ENCODE measurements at regions not wholly inside any gene's neighbourhood (a gene's known extent, or its start where the extent isn't known, plus 50 kb on each side); places are given as distances from the start of the nearest gene placed in this dataset.

- POLR2A ChIA-PET = no interaction called here
- no peak for ATAC-seq
Observed at GRCh38 chr20:22652681-22653588, 68.6 kb upstream of the FOXA2 start.

GRCh38 chr20:22653658-22654642 lies 69.6 kb upstream of the FOXA2 start:
- Histone ChIP-seq H3K9me3 (no peaks in the 10 kb centered on the region), H3K4me1 (no peaks in the 10 kb centered on the region), H3K4me3 (no peak overlapping the region), H3K27ac (no peak overlapping the region), H3K4me2 (no peak overlapping the region)
- TF ChIP-seq CBX8 (IDR thresholded peaks at IDR 0.05) = no peak
- ChIA-PET POLR2A (no interaction called here), CTCF (interaction anchor here (0.9 to 1.6 kb wide), 3 partner anchors 9 to 38 kb away, joined by 3 to 5 read pairs (median 4); no protein-coding TSS in a partner anchor)
- FAIRE-seq = no peak
- 83% methylated on average over 21 of the region's 21 CpGs for WGBS (ENCODE audit: missing lambda C conversion rate)
- DNase-seq (ENCODE audit: low read depth in 1 of 2, low spot score in 1 of 2) = no peak
- no peak for ATAC-seq

More at GRCh38 chr20:22652681-22653588, 68.6 kb upstream of the FOXA2 start:
- Histone ChIP-seq H3K4me3 (no peak overlapping the region), H3K4me2 (no peak overlapping the region), H3K4me1 (no peaks in the 10 kb centered on the region), H3K27ac (no peak overlapping the region), H3K9me3 (no peaks in the 10 kb centered on the region)
- DNase-seq (ENCODE audit: low read depth in 1 of 2, low spot score in 1 of 2) (no peak), FAIRE-seq (no peak)
- CTCF ChIA-PET = interaction anchor here (0.9 to 1.6 kb wide), 4 partner anchors 8 to 66 kb away, joined by 3 to 6 read pairs (median 4); no protein-coding TSS in a partner anchor
- no peak for TF ChIP-seq BCL3 (IDR thresholded peaks at IDR 0.05)
- 72% methylated on average over 19 of the region's 19 CpGs for WGBS (ENCODE audit: missing lambda C conversion rate)

GRCh38 chr20:22663528-22664025 lies 79.2 kb upstream of the FOXA2 start:
- DNase-seq (ENCODE audit: low read depth in 1 of 2, low spot score in 1 of 2) (no peak), FAIRE-seq (no peak), ATAC-seq (peak in 1 of 2 experiments; percentile 43; a peak in 3 of 6 replicates)
- TF ChIP-seq PBX3 (IDR thresholded peaks at IDR 0.05) (no peak), ZSCAN20 (CRISPR knock-in tag; IDR thresholded peaks at IDR 0.05) (no peak), POLR2AphosphoS2 (conservative IDR thresholded peaks at IDR 0.05; ENCODE audit: low read length) (no peak), HOXB5 (CRISPR knock-in tag; IDR thresholded peaks at IDR 0.05) (no peak), JUNB (IDR thresholded peaks at IDR 0.05) (no peak)
- peaks cover 7% of the 10 kb centered on the region; the same call in 2 of the 3 replicates for H3K9me3 ChIP-seq
- 58% methylated on average over 4 of the region's 4 CpGs for WGBS (ENCODE audit: missing lambda C conversion rate)
- H3K4me2 ChIP-seq = no peak overlapping the region
- no peak overlapping the region for H3K27ac ChIP-seq
- ChIA-PET CTCF (interaction anchor here (1.0 to 3.0 kb wide), 6 partner anchors 18 to 325 kb away, joined by 4 to 15 read pairs (median 4); no protein-coding TSS in a partner anchor), POLR2A (no interaction called here)
- no peak overlapping the region for H3K4me3 ChIP-seq
- H3K4me1 ChIP-seq = no peaks in the 10 kb centered on the region

GRCh38 chr20:22667198-22667597 lies 82.8 kb upstream of the FOXA2 start:
- no peak for ATAC-seq
- H3K4me1 ChIP-seq = no peaks in the 10 kb centered on the region
- no peak overlapping the region for H3K4me3 ChIP-seq
- POLR2A ChIA-PET = interaction anchor here (0.6 kb wide), 1 partner anchor 50 kb away, joined by 3 read pairs; no protein-coding TSS in a partner anchor
- H3K4me2 ChIP-seq = no peak overlapping the region
- no peak for DNase-seq (ENCODE audit: low read depth in 1 of 2, low spot score in 1 of 2)
- TF ChIP-seq BCL3 (IDR thresholded peaks at IDR 0.05) (no peak), MAZ (IDR thresholded peaks at IDR 0.05; ENCODE audit: borderline replicate concordance, low read depth, low read length) (no peak), NPAS2 (CRISPR knock-in tag; IDR thresholded peaks at IDR 0.05; ENCODE audit: borderline replicate concordance) (no peak), MAFK (IDR thresholded peaks at IDR 0.05; ENCODE audit: partially characterized antibody) (no peak), CBX8 (IDR thresholded peaks at IDR 0.05) (no peak), RNF2 (IDR thresholded peaks at IDR 0.05; ENCODE audit: borderline replicate concordance, low read depth) (no peak), HEYL (CRISPR knock-in tag; IDR thresholded peaks at IDR 0.05) (no peak), USF2 (IDR thresholded peaks at IDR 0.05) (no peak), HOXB13 (CRISPR knock-in tag; IDR thresholded peaks at IDR 0.05; ENCODE audit: low read depth) (no peak), PHF8 (IDR thresholded peaks at IDR 0.05; ENCODE audit: borderline replicate concordance, low read depth) (no peak), NR3C1 (IDR thresholded peaks at IDR 0.05) (no peak), POLR2AphosphoS2 (conservative IDR thresholded peaks at IDR 0.05; ENCODE audit: low read length) (no peak)
- peaks cover 28% of the 10 kb centered on the region; the same call in 2 of the 3 replicates for H3K9me3 ChIP-seq
- WGBS (ENCODE audit: missing lambda C conversion rate) = 26% methylated on average over 1 of the region's 1 CpG
- no peak overlapping the region for H3K27ac ChIP-seq
- CTCF ChIA-PET = interaction anchor here (0.9 to 1.2 kb wide), 2 partner anchors 17 to 333 kb away, joined by 3 read pairs; no protein-coding TSS in a partner anchor
- FAIRE-seq = no peak
